GM12878 (cell line): ENCODE measurements at regions not wholly inside any gene's neighbourhood (a gene's known extent, or its start where the extent isn't known, plus 50 kb on each side); places are given as distances from the start of the nearest gene placed in this dataset.

Experiments
- ATAC-seq: fragments of 200-7000 bp; cut with Tn5 transposase; 3 replicates; pipeline ENCODE4 v1.9.1; 2020; ENCODE audit warnings: mild to moderate bottlenecking, moderate library complexity
- BruUV-seq: library from RNA; stranded (reverse); fragments of 400-500 nt; replicated peaks from 2 replicates; lab custom pipeline; 2021; lab: Mats Ljungman, UMichigan
- CTCF ChIA-PET: fragments of 300-600 bp; sonication (Branson Sonifier 250); formaldehyde crosslinking; extraction: SDS; loops from one replicate; lab custom pipeline; 2021; ENCODE audit warnings: inconsistent platforms; lab: Yijun Ruan, JAX
- POLR2A ChIA-PET: fragments of 350-600 bp; formaldehyde crosslinking; extraction: SDS; loops from one replicate; lab custom pipeline; 2021; ENCODE audit warnings: inconsistent platforms; lab: Charles Lee
- RAD21 ChIA-PET: fragments of 300-600 bp; sonication (Branson Sonifier 250); formaldehyde crosslinking; loops from one replicate; lab custom pipeline; 2023; ENCODE audit warnings: antibody characterized with exemption; ENCODE audit not compliant: unreplicated experiment; lab: Charles Lee
- SMC1A ChIA-PET: fragments of 300-600 bp; sonication (Branson Sonifier 250); formaldehyde crosslinking; loops from one replicate; lab custom pipeline; 2023; ENCODE audit not compliant: unreplicated experiment, uncharacterized antibody; lab: Charles Lee
- DNase-seq: peaks from one replicate; pipeline ENCODE4 v3.0.0-alpha.2; 2011; ENCODE audit warnings: low read depth, low spot score
- FAIRE-seq: peaks from 3 replicates; lab custom pipeline; 2011; peaks lifted over from hg19 to GRCh38; lab: Jason Lieb, UNC
- H2AFZ ChIP-seq: 2 replicates; pipeline ENCODE4 v1.6.0; 2011; ENCODE audit warnings: low read depth, low read length, control low read depth; ENCODE audit not compliant: control insufficient read depth
- H3K27ac ChIP-seq: 2 replicates; pipeline ENCODE4 v1.5.1; 2011; ENCODE audit warnings: control low read depth; ENCODE audit not compliant: control insufficient read depth, insufficient read depth
- H3K27me3 ChIP-seq, 2 experiments: replicated peaks in 1 of 2; 2 replicates each; pipeline versions ENCODE4 v1.6.0 to v1.6.1; 2011; ENCODE audit warnings: low read length in 1 of 2; ENCODE audit not compliant: control insufficient read depth in 2 of 2, insufficient read depth in 2 of 2
- H3K36me3 ChIP-seq, 2 experiments: 2 replicates each; pipeline ENCODE4 v1.5.1; 2011; ENCODE audit warnings: low read length in 1 of 2; ENCODE audit not compliant: control insufficient read depth in 2 of 2, insufficient read depth in 2 of 2
- H3K4me1 ChIP-seq: 2 replicates; pipeline ENCODE4 v1.6.1; 2011; ENCODE audit warnings: mild to moderate bottlenecking, low read length, moderate library complexity, mixed read lengths; ENCODE audit not compliant: control insufficient read depth, insufficient read depth
- H3K4me2 ChIP-seq: 2 replicates; pipeline ENCODE4 v1.6.0; 2011; ENCODE audit warnings: control low read depth; ENCODE audit not compliant: control insufficient read depth, insufficient read depth
- H3K4me3 ChIP-seq: fragments of 200-600 bp; sonication (generic); 2 replicates; pipeline ENCODE4 v1.5.1; 2016
- H3K79me2 ChIP-seq: 2 replicates; pipeline ENCODE4 v1.6.0; 2011; ENCODE audit warnings: low read length; ENCODE audit not compliant: control insufficient read depth, insufficient read depth
- H3K9ac ChIP-seq: 2 replicates; pipeline ENCODE4 v1.8.0; 2011; ENCODE audit warnings: low read length, control low read depth, mixed read lengths; ENCODE audit not compliant: control insufficient read depth, insufficient read depth
- H3K9me3 ChIP-seq: replicated peaks from 3 replicates; pipeline ENCODE4 v1.5.1; 2011; ENCODE audit warnings: mild to moderate bottlenecking, low read length; ENCODE audit not compliant: control insufficient read depth, insufficient read depth
- H4K20me1 ChIP-seq: 2 replicates; pipeline ENCODE4 v1.6.0; 2011; ENCODE audit not compliant: control insufficient read depth, insufficient read depth
- CBFB ChIP-seq: IDR thresholded peaks from 2 replicates; pipeline ENCODE4 v1.6.1; 2016; ENCODE audit warnings: antibody characterized with exemption, low read depth
- EGR1 ChIP-seq, 2 experiments: IDR thresholded peaks; 1 replicate in 1 of 2; 2 replicates in 1 of 2; pipeline ENCODE4 v1.6.1; 2011 to 2012; ENCODE audit warnings: low read depth in 2 of 2, low read length in 2 of 2, borderline replicate concordance in 1 of 2, mild to moderate bottlenecking in 1 of 2, moderate library complexity in 1 of 2
- GABPA ChIP-seq: IDR thresholded peaks from 2 replicates; pipeline ENCODE4 v1.6.1; 2014; ENCODE audit warnings: antibody characterized with exemption, low read depth, mild to moderate bottlenecking, inconsistent platforms
- HDGF ChIP-seq: fragments of 450-650 bp; IDR thresholded peaks from 2 replicates; pipeline ENCODE4 v1.6.1; 2016; ENCODE audit warnings: antibody characterized with exemption
- KLF5 ChIP-seq: fragments of 450-650 bp; IDR thresholded peaks from 2 replicates; pipeline ENCODE4 v1.6.1; 2014; ENCODE audit warnings: mild to moderate bottlenecking; ENCODE audit not compliant: partially characterized antibody
- LARP7 ChIP-seq: fragments of 450-650 bp; IDR thresholded peaks from 2 replicates; pipeline ENCODE4 v1.6.1; 2017; ENCODE audit warnings: mild to moderate bottlenecking
- MEF2B ChIP-seq: fragments of 450-650 bp; IDR thresholded peaks from 2 replicates; pipeline ENCODE4 v1.6.1; 2018; ENCODE audit warnings: mild to moderate bottlenecking, moderate library complexity; ENCODE audit not compliant: partially characterized antibody, poor library complexity, severe bottlenecking
- MYC ChIP-seq: IDR thresholded peaks from 2 replicates; pipeline ENCODE4 v1.6.1; 2011; ENCODE audit warnings: mild to moderate bottlenecking, low read length, moderate library complexity, inconsistent platforms; ENCODE audit not compliant: insufficient read depth, insufficient replicate concordance, insufficient read length, severe bottlenecking
- NR2C2 ChIP-seq: IDR thresholded peaks from 2 replicates; pipeline ENCODE4 v1.6.1; 2011; ENCODE audit warnings: borderline replicate concordance, low read depth; ENCODE audit not compliant: control insufficient read depth, insufficient read length
- RB1 ChIP-seq: fragments of 450-650 bp; formaldehyde crosslinking; IDR thresholded peaks from 2 replicates; pipeline ENCODE4 v1.6.1; 2017; ENCODE audit warnings: mild to moderate bottlenecking, borderline replicate concordance
- RBBP5 ChIP-seq: fragments of 200-600 bp; sonication (generic); conservative IDR thresholded peaks from 2 replicates; pipeline ENCODE4 v1.6.1; 2016
- RFX5 ChIP-seq: IDR thresholded peaks from 2 replicates; pipeline ENCODE4 v1.6.1; 2011; ENCODE audit warnings: low read depth, low read length, improper control_type of control experiment
- SREBF2 ChIP-seq: IDR thresholded peaks from 2 replicates; pipeline ENCODE4 v1.6.1; 2012; ENCODE audit warnings: mild to moderate bottlenecking, low read length
- ZZZ3 ChIP-seq: IDR thresholded peaks from 2 replicates; pipeline ENCODE4 v1.6.1; 2011; ENCODE audit warnings: low read depth; ENCODE audit not compliant: control insufficient read depth, insufficient read length
- WGBS: methylation state at CpG from one replicate; pipeline ENCODE4 v1.1.6; 2016; ENCODE audit warnings: low lambda C conversion rate; ENCODE audit not compliant: insufficient replicate concordance, insufficient coverage; ENCODE audit errors: missing lambda C conversion rate; 5-methylcytosine and 5-hydroxymethylcytosine counted together
- in situ Hi-C: fragments of 300-500 bp; cut with MboI; formaldehyde crosslinking; loops from 9 replicates; pipeline ENCODE4 v1.14.3; 2018; ENCODE audit warnings: mixed read lengths
- intact Hi-C: fragments of 100-400 bp; cut with micrococcal nuclease; formaldehyde crosslinking; loops from one replicate; pipeline ENCODE4 v1.14.2; 2022; ENCODE audit not compliant: unreplicated experiment
- TF ChIP-seq, protein P1 (sequence below): fragments of 450-650 bp; IDR thresholded peaks from 2 replicates; pipeline ENCODE4 v1.6.1; 2017; ENCODE audit warnings: borderline replicate concordance
- TF ChIP-seq, protein P2 (sequence below): IDR thresholded peaks from 2 replicates; pipeline ENCODE4 v1.6.1; 2011; ENCODE audit warnings: mild to moderate bottlenecking, low read depth, low read length, moderate library complexity; ENCODE audit not compliant: insufficient replicate concordance
- TF ChIP-seq, protein P3 (sequence below), 3 experiments: IDR thresholded peaks in 2 of 3; conservative IDR thresholded peaks in 1 of 3; 2 replicates each; pipeline ENCODE4 v1.5.1; 2011; ENCODE audit warnings: low read depth in 3 of 3, low read length in 3 of 3, mild to moderate bottlenecking in 3 of 3, control low read depth in 2 of 3, moderate library complexity in 2 of 3, inconsistent platforms in 1 of 3, mixed read lengths in 1 of 3; ENCODE audit not compliant: control insufficient read depth in 2 of 3, insufficient read depth in 1 of 3; ENCODE audit errors: extremely low read depth in 1 of 3

DNA sequence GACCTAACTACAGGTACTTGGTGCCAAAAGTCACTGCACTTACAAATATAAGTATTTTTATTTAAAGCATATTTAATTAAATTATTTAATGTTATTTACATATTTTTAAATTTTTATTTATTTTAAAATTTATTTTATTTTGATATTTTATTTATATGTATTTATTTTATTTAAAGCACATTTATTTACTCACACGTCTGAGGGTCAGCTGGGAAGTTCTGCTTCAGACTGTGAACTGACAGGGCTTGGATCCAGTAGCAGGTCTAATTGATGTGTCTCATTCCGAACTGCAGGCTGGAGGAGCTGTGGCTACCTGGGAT lies 392.5 kb downstream of the GBA3 start:
- ChIA-PET POLR2A (interaction anchor here (0.8 to 2.1 kb wide), 2 partner anchors 15 to 29 kb away, joined by 3 to 10 read pairs; no protein-coding TSS in a partner anchor), SMC1A (interaction anchor here (0.8 to 3.2 kb wide), 17 partner anchors 11 to 119 kb away, joined by 3 to 19 read pairs (median 3); no protein-coding TSS in a partner anchor), CTCF (interaction anchor here (1.2 kb wide), 1 partner anchor 17 kb away, joined by 3 read pairs; no protein-coding TSS in a partner anchor), RAD21 (interaction anchor here (0.8 to 2.0 kb wide), 2 partner anchors 16 to 29 kb away, joined by 3 to 7 read pairs; no protein-coding TSS in a partner anchor)
- Histone ChIP-seq H3K4me2 (no peak overlapping the region), H3K4me3 (no peak overlapping the region), H3K9me3 (no peaks in the 10 kb centered on the region), H3K4me1 (no peaks in the 10 kb centered on the region), H3K79me2 (no peaks in the 10 kb centered on the region), H3K27me3 (no peaks in the 10 kb centered on the region), H4K20me1 (no peaks in the 10 kb centered on the region), H3K27ac (no peak overlapping the region), H3K9ac (no peak overlapping the region), H2AFZ (no peak overlapping the region), H3K36me3 (no peaks in the 10 kb centered on the region)
- DNase-seq, result no peak
- WGBS, result 0% methylated on average over 2 of the region's 2 CpGs
- intact Hi-C loops, result no loop called here
- TF ChIP-seq HDGF, result no peak
- no peak for TF ChIP-seq EGR1 (IDR thresholded peaks at IDR 0.05; ENCODE audit: borderline replicate concordance in 1 of 2, low read depth in 2 of 2, low read length in 2 of 2)
- TF ChIP-seq RBBP5, result no peak
- no peak for TF ChIP-seq LARP7
- TF ChIP-seq, protein P1, sequence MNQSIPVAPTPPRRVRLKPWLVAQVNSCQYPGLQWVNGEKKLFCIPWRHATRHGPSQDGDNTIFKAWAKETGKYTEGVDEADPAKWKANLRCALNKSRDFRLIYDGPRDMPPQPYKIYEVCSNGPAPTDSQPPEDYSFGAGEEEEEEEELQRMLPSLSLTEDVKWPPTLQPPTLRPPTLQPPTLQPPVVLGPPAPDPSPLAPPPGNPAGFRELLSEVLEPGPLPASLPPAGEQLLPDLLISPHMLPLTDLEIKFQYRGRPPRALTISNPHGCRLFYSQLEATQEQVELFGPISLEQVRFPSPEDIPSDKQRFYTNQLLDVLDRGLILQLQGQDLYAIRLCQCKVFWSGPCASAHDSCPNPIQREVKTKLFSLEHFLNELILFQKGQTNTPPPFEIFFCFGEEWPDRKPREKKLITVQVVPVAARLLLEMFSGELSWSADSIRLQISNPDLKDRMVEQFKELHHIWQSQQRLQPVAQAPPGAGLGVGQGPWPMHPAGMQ, result no peak
- TF ChIP-seq GABPA, result no peak
- TF ChIP-seq NR2C2, result no peak
- no peak for TF ChIP-seq RFX5
- TF ChIP-seq CBFB, result no peak
- no peak for TF ChIP-seq MEF2B
- no peak for TF ChIP-seq KLF5
- TF ChIP-seq ZZZ3, result no peak
- no peak for TF ChIP-seq MYC
- TF ChIP-seq SREBF2, result no peak
- TF ChIP-seq, protein P2, sequence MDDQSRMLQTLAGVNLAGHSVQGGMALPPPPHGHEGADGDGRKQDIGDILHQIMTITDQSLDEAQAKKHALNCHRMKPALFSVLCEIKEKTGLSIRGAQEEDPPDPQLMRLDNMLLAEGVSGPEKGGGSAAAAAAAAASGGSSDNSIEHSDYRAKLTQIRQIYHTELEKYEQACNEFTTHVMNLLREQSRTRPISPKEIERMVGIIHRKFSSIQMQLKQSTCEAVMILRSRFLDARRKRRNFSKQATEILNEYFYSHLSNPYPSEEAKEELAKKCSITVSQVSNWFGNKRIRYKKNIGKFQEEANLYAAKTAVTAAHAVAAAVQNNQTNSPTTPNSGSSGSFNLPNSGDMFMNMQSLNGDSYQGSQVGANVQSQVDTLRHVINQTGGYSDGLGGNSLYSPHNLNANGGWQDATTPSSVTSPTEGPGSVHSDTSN, result no peak
- TF ChIP-seq, protein P3, sequence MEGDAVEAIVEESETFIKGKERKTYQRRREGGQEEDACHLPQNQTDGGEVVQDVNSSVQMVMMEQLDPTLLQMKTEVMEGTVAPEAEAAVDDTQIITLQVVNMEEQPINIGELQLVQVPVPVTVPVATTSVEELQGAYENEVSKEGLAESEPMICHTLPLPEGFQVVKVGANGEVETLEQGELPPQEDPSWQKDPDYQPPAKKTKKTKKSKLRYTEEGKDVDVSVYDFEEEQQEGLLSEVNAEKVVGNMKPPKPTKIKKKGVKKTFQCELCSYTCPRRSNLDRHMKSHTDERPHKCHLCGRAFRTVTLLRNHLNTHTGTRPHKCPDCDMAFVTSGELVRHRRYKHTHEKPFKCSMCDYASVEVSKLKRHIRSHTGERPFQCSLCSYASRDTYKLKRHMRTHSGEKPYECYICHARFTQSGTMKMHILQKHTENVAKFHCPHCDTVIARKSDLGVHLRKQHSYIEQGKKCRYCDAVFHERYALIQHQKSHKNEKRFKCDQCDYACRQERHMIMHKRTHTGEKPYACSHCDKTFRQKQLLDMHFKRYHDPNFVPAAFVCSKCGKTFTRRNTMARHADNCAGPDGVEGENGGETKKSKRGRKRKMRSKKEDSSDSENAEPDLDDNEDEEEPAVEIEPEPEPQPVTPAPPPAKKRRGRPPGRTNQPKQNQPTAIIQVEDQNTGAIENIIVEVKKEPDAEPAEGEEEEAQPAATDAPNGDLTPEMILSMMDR (IDR thresholded peaks at IDR 0.05 in 2 of 3, conservative IDR thresholded peaks at IDR 0.05 in 1 of 3; ENCODE audit: control insufficient read depth in 2 of 3, extremely low read depth in 1 of 3, insufficient read depth in 1 of 3, low read depth in 3 of 3, low read length in 3 of 3), result no peak
- no peak for TF ChIP-seq RB1
- in situ Hi-C loops, result no loop called here
- FAIRE-seq, result no peak
- ATAC-seq, result no peak
- no TSS peak for BruUV-seq
